ENCODE measurements at regions not wholly inside any gene's neighbourhood (a gene's known extent, or its start where the extent isn't known, plus 50 kb on each side); places are given as distances from the start of the nearest gene placed in this dataset.

GRCh38 chr2:20532634-20533437 lies 86.0 kb downstream of the RHOB start:
- Mint-ChIP-seq H3K9me3 (no peaks in the 10 kb centered on the region), H3K4me3 (no peak overlapping the region), H3K27me3 (ENCODE audit: low read depth in 3 of 3) (peaks cover 5 to 10% (median 6%) of the 10 kb centered on the region in 3 donors), H3K36me3 (no peaks in the 10 kb centered on the region), H3K4me1 (no peaks in the 10 kb centered on the region), H3K27ac (peak overlapping the region in 2 of 7 donors; percentile 19 to 43)
- WGBS (ENCODE audit: insufficient coverage): 93% methylated on average over 12 of the region's 17 CpGs
- no peak overlapping the region for H3K4me3 ChIP-seq (replicated peaks in 1 of 3; ENCODE audit: low read depth in 2 of 3, low read length in 3 of 3)
- no peaks in the 10 kb centered on the region for H3K9me3 ChIP-seq (replicated peaks in 1 of 2; ENCODE audit: control insufficient read depth in 1 of 2, insufficient read depth in 1 of 2, low read length in 2 of 2)
- DNase-seq: no peak
- intact Hi-C loops (cut with micrococcal nuclease): no loop called here
- no peak overlapping the region for H3K9ac ChIP-seq (ENCODE audit: insufficient read depth, low read length, poor library complexity, severe bottlenecking)
- H3K79me2 ChIP-seq (ENCODE audit: insufficient read depth, low read length): no peaks in the 10 kb centered on the region
- H3K4me1 ChIP-seq (ENCODE audit: control insufficient read depth in 1 of 2, insufficient read depth in 2 of 2, low read length in 2 of 2): no peaks in the 10 kb centered on the region
- TF ChIP-seq CTCF (IDR thresholded peaks at IDR 0.05): no peak
- H4K20me1 ChIP-seq (ENCODE audit: insufficient read depth, low read length): no peaks in the 10 kb centered on the region
- H3K4me2 ChIP-seq (replicated peaks; ENCODE audit: extremely low read depth, low read length, poor library complexity, severe bottlenecking): no peak overlapping the region
- no peaks in the 10 kb centered on the region for H3K27me3 ChIP-seq (ENCODE audit: control insufficient read depth in 2 of 2, insufficient read depth in 2 of 2, low read length in 2 of 2)
- no peak overlapping the region for H3K27ac ChIP-seq (ENCODE audit: low read depth in 1 of 2, low read length in 2 of 2)
- no peak overlapping the region for H2AFZ ChIP-seq (ENCODE audit: insufficient read depth, low read depth, low read length, poor library complexity, severe bottlenecking)
- H3K36me3 ChIP-seq (replicated peaks in 1 of 2; ENCODE audit: control insufficient read depth in 1 of 2, insufficient read depth in 2 of 2, low read length in 2 of 2): no peaks in the 10 kb centered on the region

DNA sequence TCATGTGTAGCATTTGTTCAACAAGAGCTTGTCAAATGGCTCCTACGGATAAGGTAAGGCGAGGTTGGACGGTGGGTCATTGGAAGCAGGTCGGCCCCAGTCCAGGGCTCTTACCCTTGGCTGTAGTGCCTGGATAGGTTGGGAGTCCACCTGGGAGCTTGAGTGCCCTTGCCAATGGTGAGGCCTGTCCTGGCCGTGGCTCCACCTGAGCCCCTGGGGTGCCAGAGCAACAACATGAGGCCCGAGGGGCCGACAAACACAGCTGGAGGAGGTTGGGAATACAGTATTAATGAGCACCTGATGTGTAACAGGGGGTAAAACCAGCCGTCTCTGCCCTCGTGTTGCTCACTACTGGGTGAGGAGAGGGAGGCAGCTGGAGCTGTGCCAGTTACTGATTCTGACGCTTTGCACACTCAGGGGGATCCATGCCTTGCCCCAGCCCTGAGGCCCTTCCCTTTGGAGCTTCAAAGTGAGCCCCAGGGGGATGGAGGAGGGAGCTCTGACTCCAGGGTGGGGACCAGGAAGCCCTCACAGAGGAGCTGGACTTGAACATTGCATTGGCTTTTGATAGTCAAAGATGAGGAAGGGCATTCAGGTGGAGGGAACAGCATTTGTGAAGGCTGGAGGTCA lies 87.2 kb downstream of the RHOB start:
- 96% methylated on average over 8 of the region's 10 CpGs for WGBS (ENCODE audit: insufficient coverage)
- H3K9me3 Mint-ChIP-seq: no peaks in the 10 kb centered on the region
- no peaks in the 10 kb centered on the region for H3K79me2 ChIP-seq (ENCODE audit: insufficient read depth, low read length)
- no peaks in the 10 kb centered on the region for H3K4me1 Mint-ChIP-seq
- intact Hi-C loops (cut with micrococcal nuclease): no loop called here
- no peaks in the 10 kb centered on the region for H3K9me3 ChIP-seq (replicated peaks in 1 of 2; ENCODE audit: control insufficient read depth in 1 of 2, insufficient read depth in 1 of 2, low read length in 2 of 2)
- H3K27ac ChIP-seq (ENCODE audit: low read depth in 1 of 2, low read length in 2 of 2): no peak overlapping the region
- no peak overlapping the region for H3K9ac ChIP-seq (ENCODE audit: insufficient read depth, low read length, poor library complexity, severe bottlenecking)
- H3K36me3 ChIP-seq (replicated peaks in 1 of 2; ENCODE audit: control insufficient read depth in 1 of 2, insufficient read depth in 2 of 2, low read length in 2 of 2): no peaks in the 10 kb centered on the region
- H3K27me3 Mint-ChIP-seq (ENCODE audit: low read depth in 3 of 3): peaks cover 5 to 9% (median 8%) of the 10 kb centered on the region in 3 donors
- no peak overlapping the region for H2AFZ ChIP-seq (ENCODE audit: insufficient read depth, low read depth, low read length, poor library complexity, severe bottlenecking)
- no peak overlapping the region for H3K4me3 Mint-ChIP-seq
- no peak for TF ChIP-seq CTCF (IDR thresholded peaks at IDR 0.05)
- DNase-seq: no peak
- no peaks in the 10 kb centered on the region for H4K20me1 ChIP-seq (ENCODE audit: insufficient read depth, low read length)
- H3K36me3 Mint-ChIP-seq: no peaks in the 10 kb centered on the region
- H3K4me1 ChIP-seq (ENCODE audit: control insufficient read depth in 1 of 2, insufficient read depth in 2 of 2, low read length in 2 of 2): no peaks in the 10 kb centered on the region
- no peak overlapping the region for H3K27ac Mint-ChIP-seq
- H3K4me3 ChIP-seq (replicated peaks in 1 of 3; ENCODE audit: low read depth in 2 of 3, low read length in 3 of 3): no peak overlapping the region
- H3K4me2 ChIP-seq (replicated peaks; ENCODE audit: extremely low read depth, low read length, poor library complexity, severe bottlenecking): no peak overlapping the region
- H3K27me3 ChIP-seq (ENCODE audit: control insufficient read depth in 2 of 2, insufficient read depth in 2 of 2, low read length in 2 of 2): no peaks in the 10 kb centered on the region
